Uterus (tissue), 2 donors: ENCODE measurements at regions not wholly inside any gene's neighbourhood (a gene's known extent, or its start where the extent isn't known, plus 50 kb on each side); places are given as distances from the start of the nearest gene placed in this dataset.

Source experiments
- POLR2A ChIP-seq, 2 donors: fragments of 450-650 bp; IDR thresholded peaks; one replicate each; pipeline ENCODE4 v1.6.1; 2016; ENCODE audit warnings: antibody characterized with exemption in 2 of 2, mild to moderate bottlenecking in 1 of 2, moderate library complexity in 1 of 2
- TF ChIP-seq, protein P1 (sequence below), 4 experiments: fragments of 200-600 bp in 2 of 4; fragments of 450-650 bp in 2 of 4; sonication (generic) in 2 of 4; IDR thresholded peaks; one replicate each; pipeline ENCODE4 v1.5.1; 2016 to 2019; ENCODE audit warnings: antibody characterized with exemption in 4 of 4, mild to moderate bottlenecking in 2 of 4, moderate library complexity in 1 of 4

- TF ChIP-seq, protein P1, sequence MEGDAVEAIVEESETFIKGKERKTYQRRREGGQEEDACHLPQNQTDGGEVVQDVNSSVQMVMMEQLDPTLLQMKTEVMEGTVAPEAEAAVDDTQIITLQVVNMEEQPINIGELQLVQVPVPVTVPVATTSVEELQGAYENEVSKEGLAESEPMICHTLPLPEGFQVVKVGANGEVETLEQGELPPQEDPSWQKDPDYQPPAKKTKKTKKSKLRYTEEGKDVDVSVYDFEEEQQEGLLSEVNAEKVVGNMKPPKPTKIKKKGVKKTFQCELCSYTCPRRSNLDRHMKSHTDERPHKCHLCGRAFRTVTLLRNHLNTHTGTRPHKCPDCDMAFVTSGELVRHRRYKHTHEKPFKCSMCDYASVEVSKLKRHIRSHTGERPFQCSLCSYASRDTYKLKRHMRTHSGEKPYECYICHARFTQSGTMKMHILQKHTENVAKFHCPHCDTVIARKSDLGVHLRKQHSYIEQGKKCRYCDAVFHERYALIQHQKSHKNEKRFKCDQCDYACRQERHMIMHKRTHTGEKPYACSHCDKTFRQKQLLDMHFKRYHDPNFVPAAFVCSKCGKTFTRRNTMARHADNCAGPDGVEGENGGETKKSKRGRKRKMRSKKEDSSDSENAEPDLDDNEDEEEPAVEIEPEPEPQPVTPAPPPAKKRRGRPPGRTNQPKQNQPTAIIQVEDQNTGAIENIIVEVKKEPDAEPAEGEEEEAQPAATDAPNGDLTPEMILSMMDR (IDR thresholded peaks at IDR 0.05): no peak
- no peak for TF ChIP-seq POLR2A (IDR thresholded peaks at IDR 0.05)
Observed at GRCh38 chr20:6200092-6200491, 77.3 kb upstream of the FERMT1 start.
